Neural cell (in vitro differentiated cells): ENCODE measurements at regions not wholly inside any gene's neighbourhood (a gene's known extent, or its start where the extent isn't known, plus 50 kb on each side); places are given as distances from the start of the nearest gene placed in this dataset.

ENCODE experiments used
- H2AFZ ChIP-seq: fragments of 200-600, 300-800 bp; sonication (generic), shearing (Covaris generic); 2 replicates; pipeline ENCODE4 v1.6.0; 2014; ENCODE audit warnings: low read depth, mild to moderate bottlenecking, antibody characterized with exemption, low read length, moderate library complexity
- H3F3A ChIP-seq: fragments of 200-600 bp; shearing (Covaris generic); 2 replicates; pipeline ENCODE4 v1.6.1; 2016; ENCODE audit warnings: mild to moderate bottlenecking, moderate library complexity, mixed read lengths, antibody characterized with exemption, low read length; ENCODE audit not compliant: insufficient read depth, poor library complexity, severe bottlenecking
- H3K27ac ChIP-seq: fragments of 200-600, 300-800 bp; sonication (generic), shearing (Covaris generic); 2 replicates; pipeline ENCODE4 v1.5.1; 2014; ENCODE audit warnings: mild to moderate bottlenecking, low read length, moderate library complexity
- H3K27me3 ChIP-seq: fragments of 300-800, 200-600 bp; sonication (generic), shearing (Covaris generic); 2 replicates; pipeline ENCODE4 v1.6.0; 2014; ENCODE audit warnings: mild to moderate bottlenecking, low read depth, low read length, moderate library complexity; ENCODE audit not compliant: insufficient read depth
- H3K36me3 ChIP-seq: fragments of 300-800, 200-600 bp; sonication (generic), shearing (Covaris generic); 2 replicates; pipeline ENCODE4 v1.5.1; 2014; ENCODE audit warnings: mild to moderate bottlenecking, antibody characterized with exemption, low read length, moderate library complexity; ENCODE audit not compliant: insufficient read depth
- H3K4me2 ChIP-seq: fragments of 300-800, 200-600 bp; sonication (generic), shearing (Covaris generic); 2 replicates; pipeline ENCODE4 v1.6.0; 2014; ENCODE audit warnings: mild to moderate bottlenecking, low read length
- H3K4me3 ChIP-seq: fragments of 300-800, 200-600 bp; sonication (generic), shearing (Covaris generic); 2 replicates; pipeline ENCODE4 v1.5.1; 2014; ENCODE audit warnings: mild to moderate bottlenecking, low read length, moderate library complexity
- H3K79me2 ChIP-seq: fragments of 200-600 bp; shearing (Covaris generic); replicated peaks from 2 replicates; pipeline ENCODE4 v1.6.0; 2014; ENCODE audit warnings: mild to moderate bottlenecking, low read length, moderate library complexity; ENCODE audit not compliant: insufficient read depth
- H3K9ac ChIP-seq: fragments of 300-800, 200-600 bp; sonication (generic), shearing (Covaris generic); 2 replicates; pipeline ENCODE4 v1.6.1; 2016; ENCODE audit warnings: mild to moderate bottlenecking, low read length, mixed read lengths
- H3K9me2 ChIP-seq: fragments of 200-600 bp; shearing (Covaris generic); 2 replicates; pipeline ENCODE4 v1.6.1; 2016; ENCODE audit warnings: mild to moderate bottlenecking, low read length, mixed read lengths; ENCODE audit not compliant: insufficient read depth
- H3K9me3 ChIP-seq: fragments of 200-600, 300-800 bp; sonication (generic), shearing (Covaris generic); 2 replicates; pipeline ENCODE4 v1.6.1; 2016; ENCODE audit warnings: mild to moderate bottlenecking, mixed run types, low read length, moderate library complexity, mixed read lengths
- H4K20me1 ChIP-seq: fragments of 200-600 bp; shearing (Covaris generic); 2 replicates; pipeline ENCODE4 v1.6.1; 2016; ENCODE audit warnings: mild to moderate bottlenecking, mixed run types; ENCODE audit not compliant: insufficient read depth
- EP300 ChIP-seq: fragments of 450-650 bp; conservative IDR thresholded peaks from 2 replicates; pipeline ENCODE4 v1.6.1; 2014; ENCODE audit warnings: antibody characterized with exemption, mild to moderate bottlenecking, moderate library complexity; ENCODE audit not compliant: poor library complexity, severe bottlenecking
- EZH2 ChIP-seq: fragments of 200-600, 300-800 bp; shearing (Covaris generic), sonication (generic); IDR thresholded peaks from 2 replicates; pipeline ENCODE4 v1.6.1; 2014; ENCODE audit warnings: antibody characterized with exemption, low read length, borderline replicate concordance, mild to moderate bottlenecking; ENCODE audit not compliant: insufficient read depth, poor library complexity, severe bottlenecking
- MXI1 ChIP-seq: fragments of 450-650 bp; conservative IDR thresholded peaks from 2 replicates; pipeline ENCODE4 v1.6.1; 2014; ENCODE audit warnings: antibody characterized with exemption, mild to moderate bottlenecking; ENCODE audit not compliant: poor library complexity, severe bottlenecking
- POLR2AphosphoS5 ChIP-seq: IDR thresholded peaks from 2 replicates; pipeline ENCODE4 v1.6.1; 2012
- RAD21 ChIP-seq: fragments of 450-650 bp; conservative IDR thresholded peaks from 2 replicates; pipeline ENCODE4 v1.6.1; 2014; ENCODE audit warnings: antibody characterized with exemption, mild to moderate bottlenecking, moderate library complexity
- REST ChIP-seq: IDR thresholded peaks from 2 replicates; pipeline ENCODE4 v1.6.1; 2012; ENCODE audit warnings: borderline replicate concordance
- SMC3 ChIP-seq: fragments of 450-650 bp; conservative IDR thresholded peaks from 2 replicates; pipeline ENCODE4 v1.6.1; 2014; ENCODE audit warnings: antibody characterized with exemption, mild to moderate bottlenecking, moderate library complexity; ENCODE audit not compliant: poor library complexity
- TAF1 ChIP-seq: IDR thresholded peaks from 2 replicates; pipeline ENCODE4 v1.6.1; 2012; ENCODE audit warnings: low read depth
- TF ChIP-seq, protein P1 (sequence below): fragments of 450-650 bp; IDR thresholded peaks from 2 replicates; pipeline ENCODE4 v1.5.1; 2014; ENCODE audit warnings: antibody characterized with exemption, mild to moderate bottlenecking, moderate library complexity; ENCODE audit not compliant: poor library complexity, severe bottlenecking

GRCh38 chrX:1941321-1941720, 326.5 kb downstream of the ASMT start:
- Histone ChIP-seq H3K9me3 (no peaks in the 10 kb centered on the region), H3K9me2 (no peaks in the 10 kb centered on the region), H3F3A (no peaks in the 10 kb centered on the region), H3K36me3 (no peaks in the 10 kb centered on the region), H2AFZ (no peak overlapping the region), H3K27me3 (no peaks in the 10 kb centered on the region), H3K27ac (peak overlapping the region; percentile 23), H3K4me2 (no peak overlapping the region), H3K79me2 (no peaks in the 10 kb centered on the region), H3K4me3 (no peak overlapping the region), H4K20me1 (no peaks in the 10 kb centered on the region), H3K9ac (no peak overlapping the region)
- TF ChIP-seq MXI1 (no peak), TAF1 (no peak), REST (no peak), SMC3 (no peak), POLR2AphosphoS5 (peak; percentile 77), EZH2 (no peak), EP300 (peak; percentile 80)
- TF ChIP-seq, protein P1, sequence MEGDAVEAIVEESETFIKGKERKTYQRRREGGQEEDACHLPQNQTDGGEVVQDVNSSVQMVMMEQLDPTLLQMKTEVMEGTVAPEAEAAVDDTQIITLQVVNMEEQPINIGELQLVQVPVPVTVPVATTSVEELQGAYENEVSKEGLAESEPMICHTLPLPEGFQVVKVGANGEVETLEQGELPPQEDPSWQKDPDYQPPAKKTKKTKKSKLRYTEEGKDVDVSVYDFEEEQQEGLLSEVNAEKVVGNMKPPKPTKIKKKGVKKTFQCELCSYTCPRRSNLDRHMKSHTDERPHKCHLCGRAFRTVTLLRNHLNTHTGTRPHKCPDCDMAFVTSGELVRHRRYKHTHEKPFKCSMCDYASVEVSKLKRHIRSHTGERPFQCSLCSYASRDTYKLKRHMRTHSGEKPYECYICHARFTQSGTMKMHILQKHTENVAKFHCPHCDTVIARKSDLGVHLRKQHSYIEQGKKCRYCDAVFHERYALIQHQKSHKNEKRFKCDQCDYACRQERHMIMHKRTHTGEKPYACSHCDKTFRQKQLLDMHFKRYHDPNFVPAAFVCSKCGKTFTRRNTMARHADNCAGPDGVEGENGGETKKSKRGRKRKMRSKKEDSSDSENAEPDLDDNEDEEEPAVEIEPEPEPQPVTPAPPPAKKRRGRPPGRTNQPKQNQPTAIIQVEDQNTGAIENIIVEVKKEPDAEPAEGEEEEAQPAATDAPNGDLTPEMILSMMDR, result no peak

DNA sequence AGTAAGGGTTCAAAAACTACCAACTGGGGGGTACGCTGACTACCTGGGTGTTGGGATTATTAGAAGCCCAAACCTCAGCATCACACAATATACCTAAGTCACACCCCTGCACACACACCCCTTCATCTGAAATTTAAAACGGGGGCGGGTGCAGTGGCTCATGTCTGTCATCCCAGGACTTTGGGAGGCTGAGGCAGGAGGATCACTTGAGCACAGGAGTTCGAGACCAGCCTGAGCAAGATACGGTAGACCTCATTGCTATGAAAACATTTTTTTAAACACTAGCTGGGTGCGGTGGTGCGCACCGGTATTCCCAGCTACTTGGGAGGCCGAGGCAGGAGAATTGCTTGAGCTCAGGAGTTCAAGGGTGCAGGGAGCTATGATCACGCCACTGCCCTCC, 331.0 kb downstream of the ASMT start:
- TF ChIP-seq EZH2 (no peak), REST (no peak), TAF1 (no peak), RAD21 (no peak), POLR2AphosphoS5 (no peak), MXI1 (no peak), SMC3 (no peak), EP300 (no peak)
- TF ChIP-seq, protein P1, result no peak
- Histone ChIP-seq H4K20me1 (no peaks in the 10 kb centered on the region), H3K27ac (no peak overlapping the region), H3K9me2 (no peaks in the 10 kb centered on the region), H3K4me2 (no peak overlapping the region), H3K9ac (no peak overlapping the region), H3F3A (no peaks in the 10 kb centered on the region), H3K9me3 (no peaks in the 10 kb centered on the region), H3K27me3 (no peaks in the 10 kb centered on the region), H3K4me3 (no peak overlapping the region), H2AFZ (no peak overlapping the region), H3K36me3 (no peaks in the 10 kb centered on the region), H3K79me2 (no peaks in the 10 kb centered on the region)
